ENCODE measurements at regions not wholly inside any gene's neighbourhood (a gene's known extent, or its start where the extent isn't known, plus 50 kb on each side); places are given as distances from the start of the nearest gene placed in this dataset.
"Not testable (repeated sequence)": the region's sequence is repeated elsewhere in the genome, so short reads cannot be mapped to it uniquely, and the experiment has no call there.

DNA sequence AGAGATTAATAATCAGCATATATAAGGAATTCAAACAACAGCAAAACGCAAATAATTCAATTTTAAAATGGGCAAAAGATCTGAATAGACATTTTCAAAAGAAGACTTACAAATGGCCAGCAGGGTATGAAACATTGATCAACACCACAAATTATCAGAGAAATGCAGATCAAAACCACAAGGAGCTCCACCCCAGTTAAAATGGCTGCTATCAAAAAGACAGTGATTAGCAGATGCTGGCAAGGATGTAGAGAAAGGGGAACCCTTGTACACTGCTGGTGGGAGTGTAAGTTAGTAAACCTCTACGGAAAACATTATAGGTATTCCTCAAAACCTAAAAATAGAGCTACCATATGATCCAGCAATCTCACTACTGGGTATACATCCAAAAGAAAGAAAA is 128.0 kb upstream of the CACUL1 start:
- Histone ChIP-seq H3K4me3 (ENCODE audit: low read length) (no peak overlapping the region), H3K27ac (ENCODE audit: low read depth, low read length) (no peak overlapping the region), H3K9ac (ENCODE audit: extremely low read depth, low read length, poor library complexity, severe bottlenecking) (no peak overlapping the region), H3K9me3 (ENCODE audit: control insufficient read depth, low read length) (no peaks in the 10 kb centered on the region), H3K4me1 (ENCODE audit: control insufficient read depth, insufficient read depth, low read length) (no peaks in the 10 kb centered on the region), H3K27me3 (ENCODE audit: control insufficient read depth, insufficient read depth, low read length, poor library complexity, severe bottlenecking) (no peaks in the 10 kb centered on the region), H3K36me3 (ENCODE audit: control insufficient read depth, insufficient read depth, low read length) (no peaks in the 10 kb centered on the region)
- TF ChIP-seq, protein P1, sequence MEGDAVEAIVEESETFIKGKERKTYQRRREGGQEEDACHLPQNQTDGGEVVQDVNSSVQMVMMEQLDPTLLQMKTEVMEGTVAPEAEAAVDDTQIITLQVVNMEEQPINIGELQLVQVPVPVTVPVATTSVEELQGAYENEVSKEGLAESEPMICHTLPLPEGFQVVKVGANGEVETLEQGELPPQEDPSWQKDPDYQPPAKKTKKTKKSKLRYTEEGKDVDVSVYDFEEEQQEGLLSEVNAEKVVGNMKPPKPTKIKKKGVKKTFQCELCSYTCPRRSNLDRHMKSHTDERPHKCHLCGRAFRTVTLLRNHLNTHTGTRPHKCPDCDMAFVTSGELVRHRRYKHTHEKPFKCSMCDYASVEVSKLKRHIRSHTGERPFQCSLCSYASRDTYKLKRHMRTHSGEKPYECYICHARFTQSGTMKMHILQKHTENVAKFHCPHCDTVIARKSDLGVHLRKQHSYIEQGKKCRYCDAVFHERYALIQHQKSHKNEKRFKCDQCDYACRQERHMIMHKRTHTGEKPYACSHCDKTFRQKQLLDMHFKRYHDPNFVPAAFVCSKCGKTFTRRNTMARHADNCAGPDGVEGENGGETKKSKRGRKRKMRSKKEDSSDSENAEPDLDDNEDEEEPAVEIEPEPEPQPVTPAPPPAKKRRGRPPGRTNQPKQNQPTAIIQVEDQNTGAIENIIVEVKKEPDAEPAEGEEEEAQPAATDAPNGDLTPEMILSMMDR (conservative IDR thresholded peaks at IDR 0.05): no peak
- Mint-ChIP-seq H3K27ac (no peak overlapping the region), H3K9me3 (peaks cover 1% of the 10 kb centered on the region), H3K4me1 (no peaks in the 10 kb centered on the region), H3K27me3 (ENCODE audit: insufficient read depth) (peaks cover 5% of the 10 kb centered on the region), H3K4me3 (no peak overlapping the region), H3K36me3 (ENCODE audit: low read depth) (no peaks in the 10 kb centered on the region)
- WGBS, 2 experiments (ENCODE audit: insufficient coverage in 1 of 2, insufficient read length in 1 of 2): 100% methylated on average over 1 of the region's 2 CpGs
- no peak for DNase-seq

DNA sequence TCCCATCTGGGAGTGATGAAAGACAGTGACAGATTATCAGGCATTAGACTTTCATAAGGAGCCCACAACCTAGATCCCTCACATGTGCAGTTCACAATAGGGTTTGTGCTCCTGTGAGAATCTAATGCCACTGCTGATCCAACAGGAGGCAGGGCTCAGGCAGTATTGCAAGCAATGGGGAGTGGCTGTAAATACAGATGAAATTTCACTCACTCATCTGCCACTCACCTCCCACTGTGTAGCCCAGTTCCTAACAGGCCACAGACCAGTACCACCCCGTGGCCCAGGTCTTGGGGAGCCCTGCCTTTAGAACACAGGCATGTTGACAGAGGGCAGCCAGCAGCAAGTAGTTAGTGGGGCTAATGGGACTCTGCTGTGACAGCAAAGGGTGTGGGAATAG is 137.3 kb upstream of the NANOS1 start:
- Histone ChIP-seq H3K4me1 (ENCODE audit: control insufficient read depth, insufficient read depth, low read length) (no peaks in the 10 kb centered on the region), H3K27me3 (ENCODE audit: control insufficient read depth, insufficient read depth, low read length, poor library complexity, severe bottlenecking) (no peaks in the 10 kb centered on the region), H3K4me3 (ENCODE audit: low read length) (no peak overlapping the region), H3K36me3 (ENCODE audit: control insufficient read depth, insufficient read depth, low read length) (no peaks in the 10 kb centered on the region), H3K27ac (ENCODE audit: low read depth, low read length) (no peak overlapping the region), H3K9ac (ENCODE audit: extremely low read depth, low read length, poor library complexity, severe bottlenecking) (no peak overlapping the region), H3K9me3 (ENCODE audit: control insufficient read depth, low read length) (no peaks in the 10 kb centered on the region)
- peaks cover 2% of the 10 kb centered on the region for H3K36me3 Mint-ChIP-seq (ENCODE audit: low read depth)
- DNase-seq: no peak
- no peak overlapping the region for H3K4me3 Mint-ChIP-seq
- H3K9me3 Mint-ChIP-seq: peaks cover 29% of the 10 kb centered on the region
- H3K4me1 Mint-ChIP-seq: no peaks in the 10 kb centered on the region
- TF ChIP-seq, protein P1 (conservative IDR thresholded peaks at IDR 0.05): no peak
- WGBS, 2 experiments (ENCODE audit: insufficient coverage in 1 of 2, insufficient read length in 1 of 2): 73 to 80% methylated on average over 1 of the region's 1 CpG
- H3K27ac Mint-ChIP-seq: no peak overlapping the region
- H3K27me3 Mint-ChIP-seq (ENCODE audit: insufficient read depth): peaks cover 7% of the 10 kb centered on the region

DNA sequence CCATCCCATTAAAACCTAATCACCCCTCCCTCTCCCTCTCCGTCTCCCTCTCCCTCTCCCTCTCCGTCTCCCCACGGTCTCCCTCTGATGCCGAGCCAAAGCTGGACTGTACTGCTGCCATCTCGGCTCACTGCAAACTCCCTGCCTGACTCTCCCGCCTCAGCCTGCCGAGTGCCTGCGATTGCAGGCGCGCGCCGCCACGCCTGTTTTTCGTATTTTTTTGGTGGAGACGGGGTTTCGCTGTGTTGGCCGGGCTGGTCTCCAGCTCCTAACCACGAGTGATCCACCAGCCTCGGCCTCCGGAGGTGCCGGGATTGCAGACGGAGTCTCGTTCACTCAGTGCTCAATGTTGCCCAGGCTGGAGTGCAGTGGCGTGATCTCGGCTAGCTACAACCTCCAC is 134.6 kb upstream of the NANOS1 start:
- H3K27me3 Mint-ChIP-seq (ENCODE audit: insufficient read depth); H3K27me3 ChIP-seq (ENCODE audit: control insufficient read depth, insufficient read depth, low read length, poor library complexity, severe bottlenecking); H3K9ac ChIP-seq (ENCODE audit: extremely low read depth, low read length, poor library complexity, severe bottlenecking); H3K36me3 Mint-ChIP-seq (ENCODE audit: low read depth); H3K4me1 Mint-ChIP-seq; H3K9me3 ChIP-seq (ENCODE audit: control insufficient read depth, low read length); H3K36me3 ChIP-seq (ENCODE audit: control insufficient read depth, insufficient read depth, low read length); H3K27ac ChIP-seq (ENCODE audit: low read depth, low read length); H3K27ac Mint-ChIP-seq; H3K4me3 ChIP-seq (ENCODE audit: low read length); H3K4me1 ChIP-seq (ENCODE audit: control insufficient read depth, insufficient read depth, low read length); H3K4me3 Mint-ChIP-seq; DNase-seq: not testable (repeated sequence)
- WGBS, 2 experiments (ENCODE audit: insufficient coverage in 1 of 2, insufficient read length in 1 of 2): 97 to 100% methylated on average over 5 to 11 of the region's 25 CpGs
- H3K9me3 Mint-ChIP-seq: peaks cover 29% of the 10 kb centered on the region

DNA sequence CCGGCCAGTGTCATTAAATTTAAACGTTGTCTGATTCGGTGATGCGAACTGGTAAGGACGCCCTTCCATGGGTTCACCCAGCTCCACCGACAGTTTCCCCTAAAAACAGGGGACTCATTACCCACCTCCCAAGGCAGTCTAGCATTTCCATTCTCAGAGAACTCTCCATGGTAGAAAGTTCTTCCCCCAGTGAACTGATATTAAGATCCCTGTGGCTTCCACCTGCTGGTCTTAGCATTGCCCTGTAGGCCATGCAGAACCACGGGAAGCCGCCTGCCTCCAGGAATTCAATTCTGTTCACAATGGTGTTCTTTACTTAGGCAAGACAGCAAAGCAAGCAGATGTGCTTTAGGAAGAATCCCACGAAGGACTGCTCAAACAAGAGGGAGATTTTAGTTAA is 128.9 kb upstream of the NANOS1 start:
- H3K27me3 Mint-ChIP-seq (ENCODE audit: insufficient read depth): peaks cover under 1% of the 10 kb centered on the region
- TF ChIP-seq, protein P1 (conservative IDR thresholded peaks at IDR 0.05): peak; percentile 9
- 81 to 85% methylated on average over 9 of the region's 9 CpGs for WGBS, 2 experiments (ENCODE audit: insufficient coverage in 1 of 2, insufficient read length in 1 of 2)
- no peaks in the 10 kb centered on the region for H3K4me1 Mint-ChIP-seq
- H3K9me3 Mint-ChIP-seq: peaks cover 3% of the 10 kb centered on the region
- H3K4me3 Mint-ChIP-seq: no peak overlapping the region
- Histone ChIP-seq H3K4me3 (ENCODE audit: low read length) (no peak overlapping the region), H3K9me3 (ENCODE audit: control insufficient read depth, low read length) (no peaks in the 10 kb centered on the region), H3K4me1 (ENCODE audit: control insufficient read depth, insufficient read depth, low read length) (no peaks in the 10 kb centered on the region), H3K27me3 (ENCODE audit: control insufficient read depth, insufficient read depth, low read length, poor library complexity, severe bottlenecking) (no peaks in the 10 kb centered on the region), H3K9ac (ENCODE audit: extremely low read depth, low read length, poor library complexity, severe bottlenecking) (no peak overlapping the region), H3K36me3 (ENCODE audit: control insufficient read depth, insufficient read depth, low read length) (no peaks in the 10 kb centered on the region), H3K27ac (ENCODE audit: low read depth, low read length) (no peak overlapping the region)
- no peaks in the 10 kb centered on the region for H3K36me3 Mint-ChIP-seq (ENCODE audit: low read depth)
- no peak for DNase-seq
- no peak overlapping the region for H3K27ac Mint-ChIP-seq

Data from endodermal cell (in vitro differentiated cells).